HK-2 (cell line): ENCODE measurements at regions not wholly inside any gene's neighbourhood (a gene's known extent, or its start where the extent isn't known, plus 50 kb on each side); places are given as distances from the start of the nearest gene placed in this dataset.

Experiments used
- DNase-seq: peaks from one replicate; pipeline ENCODE4 v3.0.0-alpha.2; 2018; ENCODE audit not compliant: unreplicated experiment

- DNase-seq: no peak
Observed at GRCh38 chr5:54679686-54680085, 162.1 kb downstream of the SNX18 start.

- no peak for DNase-seq
Observed at GRCh38 chr5:54678737-54679136, 161.2 kb downstream of the SNX18 start.

DNA sequence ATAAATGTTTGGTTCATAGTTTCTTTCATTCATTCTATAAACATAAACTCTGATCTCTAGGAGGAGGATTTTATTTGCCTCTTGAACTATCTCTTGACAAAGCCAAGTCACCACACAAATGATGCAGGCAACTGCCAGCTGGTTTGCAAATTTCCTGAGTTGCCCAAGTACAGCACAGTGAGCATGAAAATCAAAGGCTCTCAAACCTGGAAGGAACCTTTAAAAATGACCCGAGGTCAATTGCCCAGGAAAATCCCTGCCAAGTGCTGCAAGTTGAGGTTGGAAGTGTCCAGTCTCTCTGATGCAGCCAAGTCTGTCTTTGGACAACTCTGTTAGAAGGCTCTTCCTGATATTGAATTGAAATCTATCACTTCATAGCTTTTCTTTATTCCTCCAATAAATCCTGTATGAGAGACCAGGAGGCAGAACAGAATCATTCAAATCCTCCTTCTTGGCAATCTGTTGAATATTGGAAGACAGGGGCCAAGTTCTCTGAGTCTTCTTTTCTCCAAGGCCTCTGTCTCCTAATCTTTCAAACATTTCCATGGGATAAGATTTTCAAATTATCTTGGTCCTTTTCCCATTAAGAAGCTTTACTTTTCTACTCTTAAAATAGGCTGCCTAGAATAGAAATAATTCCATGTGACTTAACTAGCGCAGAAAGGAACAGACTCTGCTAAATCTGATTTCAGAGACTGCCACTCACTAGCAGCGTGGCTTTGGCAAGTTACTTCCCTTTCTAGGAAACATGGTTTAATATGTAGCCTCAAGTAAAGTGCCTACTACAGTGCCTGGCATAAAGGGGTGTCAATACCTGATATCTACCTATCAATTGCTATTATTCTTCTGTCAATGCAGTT is 159.2 kb downstream of the SNX18 start:
- DNase-seq: no peak

DNA sequence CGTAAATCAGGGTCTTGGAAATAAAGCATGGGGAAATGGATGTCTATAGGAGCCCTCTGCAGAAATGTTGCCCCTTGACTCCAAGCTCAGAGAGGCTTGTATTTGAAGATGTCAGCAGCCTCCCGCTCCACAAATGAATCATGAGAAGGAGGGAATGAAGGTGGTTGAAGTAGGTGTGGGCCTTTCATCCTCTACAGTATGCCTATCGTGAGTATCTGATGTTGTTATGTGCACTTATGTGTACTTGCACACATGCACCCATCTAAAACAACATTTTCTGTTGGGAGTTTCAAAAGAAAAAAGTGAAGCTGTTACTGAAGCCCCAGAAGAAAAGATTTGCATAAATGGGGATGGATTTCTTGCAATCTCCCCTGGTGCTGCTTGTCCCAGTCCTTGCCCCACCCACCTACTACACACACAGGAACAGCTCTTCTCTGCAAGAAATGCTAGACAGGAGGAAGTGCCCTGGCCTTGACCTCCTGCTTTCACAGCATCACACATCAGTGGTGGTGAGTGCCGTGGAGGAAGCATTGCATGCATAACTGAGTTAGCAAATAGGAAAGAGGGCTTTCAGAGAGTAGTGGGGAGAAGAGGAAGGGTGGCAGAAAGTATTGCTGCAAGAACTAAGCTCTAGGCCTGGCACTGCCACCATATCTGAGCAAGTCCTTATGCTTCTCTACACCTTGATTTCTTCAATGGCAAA is 156.1 kb downstream of the SNX18 start:
- DNase-seq: no peak

- no peak for DNase-seq
Observed at GRCh38 chr5:54672871-54673270, 155.3 kb downstream of the SNX18 start.

- no peak for DNase-seq
Observed at GRCh38 chr5:54671681-54672080, 154.1 kb downstream of the SNX18 start.

- DNase-seq: no peak
Observed at GRCh38 chr5:54671111-54671531, 153.6 kb downstream of the SNX18 start.

GRCh38 chr5:54670281-54670680 is 152.7 kb downstream of the SNX18 start:
- no peak for DNase-seq

DNA sequence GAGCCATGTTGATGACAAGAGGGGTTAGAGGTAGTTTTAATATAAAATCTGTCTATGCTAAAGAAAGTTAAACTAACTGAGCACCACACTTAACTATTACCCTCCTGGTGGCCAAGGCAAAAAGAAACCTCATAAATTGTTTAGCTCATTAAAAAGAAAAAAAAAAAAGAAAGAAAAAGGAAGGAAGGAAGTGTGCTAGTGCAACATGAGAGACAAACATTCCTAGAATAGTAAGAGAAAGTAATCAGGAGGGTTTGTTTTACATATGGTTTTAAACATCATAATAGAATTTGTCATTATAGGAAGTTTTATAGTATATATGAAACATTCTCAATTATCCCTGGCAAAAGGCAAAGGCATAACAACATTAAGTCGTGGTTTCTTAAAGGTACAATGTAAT is 152.3 kb downstream of the SNX18 start:
- no peak for DNase-seq

GRCh38 chr5:54669285-54669684 is 151.7 kb downstream of the SNX18 start:
- DNase-seq: no peak

- no peak for DNase-seq
Observed at GRCh38 chr5:54668096-54668495, 150.5 kb downstream of the SNX18 start.

DNA sequence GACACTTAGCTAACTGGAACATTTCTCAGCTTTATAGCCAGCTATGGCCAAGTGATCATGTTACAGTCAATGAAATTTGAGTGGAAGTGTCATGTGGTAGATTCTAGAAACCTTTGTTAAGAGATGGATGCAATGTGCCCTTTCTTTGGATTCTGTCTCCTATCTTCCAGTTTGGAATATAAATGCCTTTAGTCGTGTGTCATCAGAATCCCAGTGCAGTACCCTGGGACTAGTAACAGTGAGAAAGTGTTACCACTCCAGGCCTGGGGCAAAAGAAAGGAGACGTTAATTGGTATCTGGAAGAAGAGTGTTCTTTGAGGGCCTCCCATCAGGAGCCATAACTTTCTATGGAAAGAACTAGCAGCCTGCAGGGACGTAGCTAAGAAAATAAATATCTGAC is 149.6 kb downstream of the SNX18 start:
- DNase-seq: no peak

DNA sequence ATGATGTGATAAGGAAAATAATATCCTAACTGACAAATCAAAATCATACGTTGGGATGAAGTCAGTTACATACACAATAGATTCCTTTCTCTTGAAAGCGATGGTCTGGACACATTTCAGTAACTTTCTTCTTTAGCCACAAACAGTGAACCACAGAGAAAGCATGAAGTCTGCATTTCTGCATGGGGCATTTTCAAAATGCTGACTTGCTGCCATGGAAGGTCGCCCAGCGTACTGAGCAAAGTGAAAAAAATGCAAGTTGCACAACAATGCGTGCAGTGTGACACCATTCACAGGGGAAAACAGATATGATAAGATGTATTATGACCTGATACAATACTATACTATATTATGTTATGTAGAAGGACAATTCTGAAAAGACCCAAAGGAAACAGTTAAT is 146.3 kb downstream of the SNX18 start:
- DNase-seq: no peak

- no peak for DNase-seq
Observed at GRCh38 chr5:54661111-54661510, 143.6 kb downstream of the SNX18 start.

DNA sequence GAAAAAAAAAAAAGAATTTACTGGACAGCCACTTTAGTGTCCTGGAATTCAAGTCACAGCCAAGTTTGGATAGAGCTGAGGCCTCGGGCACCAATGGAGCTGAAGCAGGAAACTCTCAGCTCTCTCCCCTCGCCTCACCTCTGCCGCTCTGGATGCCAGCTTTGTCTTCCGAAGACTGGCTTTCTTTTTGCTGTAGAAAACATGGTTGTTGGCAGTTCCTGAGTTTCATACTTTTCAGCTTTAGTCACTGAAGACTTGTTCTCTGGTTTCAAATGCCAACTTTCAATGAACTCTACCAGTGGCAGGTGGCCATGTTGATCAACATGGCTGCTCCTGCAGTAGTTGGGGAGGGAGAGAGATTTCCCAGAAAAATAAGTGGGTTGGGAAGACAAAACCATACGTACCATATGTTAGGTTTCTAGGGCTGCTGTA is 142.2 kb downstream of the SNX18 start:
- no peak for DNase-seq

GRCh38 chr5:54658010-54658409 is 140.5 kb downstream of the SNX18 start:
- DNase-seq: no peak

GRCh38 chr5:54656261-54656728 is 138.7 kb downstream of the SNX18 start:
- no peak for DNase-seq

- DNase-seq: no peak
Observed at GRCh38 chr5:54655761-54656160, 138.2 kb downstream of the SNX18 start.

- DNase-seq: no peak
Observed at GRCh38 chr5:54655266-54655665, 137.7 kb downstream of the SNX18 start.

GRCh38 chr5:54653956-54654614 is 136.5 kb downstream of the SNX18 start:
- no peak for DNase-seq

DNA sequence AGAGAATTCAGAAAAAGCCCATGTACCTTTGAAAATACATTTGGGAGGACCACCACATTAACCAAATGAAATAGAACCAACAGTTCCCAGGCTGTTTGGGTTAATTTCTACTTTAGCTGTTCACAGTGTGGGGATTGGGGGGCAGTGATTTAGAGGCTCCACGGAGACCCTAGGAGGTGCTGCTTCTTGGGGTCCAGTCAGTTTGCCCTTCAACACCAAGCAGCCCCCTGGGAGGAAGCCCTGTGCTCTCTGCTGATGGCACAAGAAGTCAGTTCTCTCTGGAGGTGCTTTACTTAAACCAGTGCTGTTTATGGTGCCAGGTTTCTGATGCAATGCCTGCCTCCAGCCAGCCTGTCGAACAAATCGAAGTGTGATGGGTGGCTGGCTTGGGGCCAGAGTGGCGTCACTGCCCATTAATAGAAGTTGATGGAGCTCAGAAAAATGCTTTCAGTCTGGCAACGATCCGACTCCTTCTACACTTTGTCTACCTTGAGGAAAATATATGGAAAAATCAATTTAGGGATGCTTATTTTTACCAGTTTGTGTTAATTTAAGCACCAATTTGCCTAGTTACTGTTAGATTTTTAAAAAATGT is 134.0 kb downstream of the SNX18 start:
- no peak for DNase-seq

- DNase-seq: no peak
Observed at GRCh38 chr5:54649041-54649504, 131.5 kb downstream of the SNX18 start.
